ENCODE measurements at regions not wholly inside any gene's neighbourhood (a gene's known extent, or its start where the extent isn't known, plus 50 kb on each side); places are given as distances from the start of the nearest gene placed in this dataset.

GRCh38 chr1:228869312-228869824 is 134.1 kb downstream of the RHOU start:
- H3K27ac ChIP-seq (ENCODE audit: low read depth, low read length): no peak overlapping the region
- H3K27me3 ChIP-seq (ENCODE audit: control insufficient read depth, insufficient read depth, low read length): no peaks in the 10 kb centered on the region
- H3K4me3 ChIP-seq (ENCODE audit: low read depth, low read length): no peak overlapping the region
- H3K4me1 ChIP-seq (ENCODE audit: control insufficient read depth, insufficient read depth, low read length): peaks cover 13% of the 10 kb centered on the region
- H3K36me3 ChIP-seq (ENCODE audit: control insufficient read depth, insufficient read depth, low read length): no peaks in the 10 kb centered on the region
- no peaks in the 10 kb centered on the region for H3K9me3 ChIP-seq (ENCODE audit: control insufficient read depth, insufficient read depth, low read depth, low read length)
- no peak overlapping the region for H3K9ac ChIP-seq (ENCODE audit: low read length)

DNA sequence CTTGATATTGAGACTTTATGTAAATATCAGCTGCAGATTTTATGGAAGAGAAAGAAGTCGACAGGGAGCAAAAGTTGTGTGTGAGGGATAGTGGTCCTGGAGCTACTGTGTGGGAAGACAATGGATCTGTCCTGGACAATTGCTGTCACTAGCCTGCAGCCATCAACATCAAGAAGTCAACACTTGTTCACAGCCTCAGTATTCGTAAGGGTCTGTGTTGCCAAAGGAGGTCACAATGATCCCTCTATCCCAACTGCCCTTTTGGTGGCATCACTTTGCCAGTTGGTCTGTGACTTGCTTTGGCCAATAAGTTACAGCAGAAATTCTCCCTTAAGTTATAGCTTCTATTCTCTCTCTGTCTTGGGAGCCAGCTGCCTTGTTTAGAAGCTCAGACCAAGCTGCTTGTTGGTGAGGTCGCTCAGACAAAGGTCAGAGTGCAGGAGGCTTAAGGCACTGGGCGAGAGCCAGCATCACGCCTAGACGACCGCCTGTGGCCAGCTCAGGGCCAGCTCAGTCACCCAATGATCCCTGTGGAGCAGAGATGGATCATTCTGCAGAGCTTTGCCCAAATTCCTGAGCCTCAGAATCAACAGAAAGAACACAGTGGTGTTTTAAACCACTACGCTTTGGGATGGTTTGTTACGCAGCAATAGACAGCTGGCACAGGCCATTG is 134.9 kb downstream of the RHOU start:
- H3K4me3 ChIP-seq (ENCODE audit: low read depth, low read length): no peak overlapping the region
- H3K4me1 ChIP-seq (ENCODE audit: control insufficient read depth, insufficient read depth, low read length): peaks cover 10% of the 10 kb centered on the region; the same call in 1 of the 2 replicates
- H3K27ac ChIP-seq (ENCODE audit: low read depth, low read length): no peak overlapping the region
- no peaks in the 10 kb centered on the region for H3K9me3 ChIP-seq (ENCODE audit: control insufficient read depth, insufficient read depth, low read depth, low read length)
- H3K9ac ChIP-seq (ENCODE audit: low read length): no peak overlapping the region
- no peaks in the 10 kb centered on the region for H3K36me3 ChIP-seq (ENCODE audit: control insufficient read depth, insufficient read depth, low read length)
- no peaks in the 10 kb centered on the region for H3K27me3 ChIP-seq (ENCODE audit: control insufficient read depth, insufficient read depth, low read length)

GRCh38 chr1:228871314-228872061 is 136.2 kb downstream of the RHOU start:
- no peak overlapping the region for H3K9ac ChIP-seq (ENCODE audit: low read length)
- H3K36me3 ChIP-seq (ENCODE audit: control insufficient read depth, insufficient read depth, low read length): no peaks in the 10 kb centered on the region
- H3K9me3 ChIP-seq (ENCODE audit: control insufficient read depth, insufficient read depth, low read depth, low read length): no peaks in the 10 kb centered on the region
- no peaks in the 10 kb centered on the region for H3K27me3 ChIP-seq (ENCODE audit: control insufficient read depth, insufficient read depth, low read length)
- H3K4me3 ChIP-seq (ENCODE audit: low read depth, low read length): no peak overlapping the region
- H3K4me1 ChIP-seq (ENCODE audit: control insufficient read depth, insufficient read depth, low read length): peaks cover 6% of the 10 kb centered on the region; the same call in 1 of the 2 replicates
- no peak overlapping the region for H3K27ac ChIP-seq (ENCODE audit: low read depth, low read length)

GRCh38 chr1:228872080-228872479 is 136.8 kb downstream of the RHOU start:
- peaks cover under 1% of the 10 kb centered on the region; the same call in 1 of the 2 replicates for H3K4me1 ChIP-seq (ENCODE audit: control insufficient read depth, insufficient read depth, low read length)
- no peaks in the 10 kb centered on the region for H3K9me3 ChIP-seq (ENCODE audit: control insufficient read depth, insufficient read depth, low read depth, low read length)
- H3K27me3 ChIP-seq (ENCODE audit: control insufficient read depth, insufficient read depth, low read length): no peaks in the 10 kb centered on the region
- no peak overlapping the region for H3K27ac ChIP-seq (ENCODE audit: low read depth, low read length)
- H3K4me3 ChIP-seq (ENCODE audit: low read depth, low read length): no peak overlapping the region
- no peaks in the 10 kb centered on the region for H3K36me3 ChIP-seq (ENCODE audit: control insufficient read depth, insufficient read depth, low read length)
- no peak overlapping the region for H3K9ac ChIP-seq (ENCODE audit: low read length)

GRCh38 chr1:228873709-228874108 is 138.4 kb downstream of the RHOU start:
- no peaks in the 10 kb centered on the region for H3K9me3 ChIP-seq (ENCODE audit: control insufficient read depth, insufficient read depth, low read depth, low read length)
- H3K27ac ChIP-seq (ENCODE audit: low read depth, low read length): no peak overlapping the region
- no peaks in the 10 kb centered on the region for H3K36me3 ChIP-seq (ENCODE audit: control insufficient read depth, insufficient read depth, low read length)
- H3K27me3 ChIP-seq (ENCODE audit: control insufficient read depth, insufficient read depth, low read length): no peaks in the 10 kb centered on the region
- no peak overlapping the region for H3K9ac ChIP-seq (ENCODE audit: low read length)
- no peaks in the 10 kb centered on the region; the same call in 1 of the 2 replicates for H3K4me1 ChIP-seq (ENCODE audit: control insufficient read depth, insufficient read depth, low read length)
- no peak overlapping the region for H3K4me3 ChIP-seq (ENCODE audit: low read depth, low read length)

DNA sequence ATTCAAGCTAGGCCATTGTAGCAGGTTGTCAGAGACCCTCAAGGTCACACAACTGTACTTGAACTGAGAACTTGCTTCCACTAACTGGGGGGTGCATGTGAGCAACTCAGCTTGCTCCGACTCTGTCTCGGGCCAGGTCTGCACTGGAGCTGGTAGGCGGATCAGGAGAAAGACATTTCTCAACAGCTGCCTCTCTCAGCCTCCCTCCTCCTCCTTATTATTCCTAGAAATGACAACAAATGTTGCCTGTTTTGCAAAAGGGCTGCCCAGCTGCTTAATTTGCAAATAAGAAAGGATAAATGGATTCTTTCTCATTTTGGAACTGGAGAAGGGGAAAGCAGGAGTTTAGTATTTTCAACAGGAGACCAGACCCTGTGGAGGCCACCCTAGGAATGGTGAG is 140.5 kb downstream of the RHOU start:
- H3K4me3 ChIP-seq (ENCODE audit: low read depth, low read length): no peak overlapping the region
- no peaks in the 10 kb centered on the region for H3K27me3 ChIP-seq (ENCODE audit: control insufficient read depth, insufficient read depth, low read length)
- no peaks in the 10 kb centered on the region for H3K9me3 ChIP-seq (ENCODE audit: control insufficient read depth, insufficient read depth, low read depth, low read length)
- no peaks in the 10 kb centered on the region for H3K36me3 ChIP-seq (ENCODE audit: control insufficient read depth, insufficient read depth, low read length)
- peaks cover 5% of the 10 kb centered on the region; the same call in 1 of the 2 replicates for H3K4me1 ChIP-seq (ENCODE audit: control insufficient read depth, insufficient read depth, low read length)
- H3K9ac ChIP-seq (ENCODE audit: low read length): no peak overlapping the region
- H3K27ac ChIP-seq (ENCODE audit: low read depth, low read length): no peak overlapping the region

- no peaks in the 10 kb centered on the region for H3K9me3 ChIP-seq (ENCODE audit: control insufficient read depth, insufficient read depth, low read depth, low read length)
- no peak overlapping the region for H3K4me3 ChIP-seq (ENCODE audit: low read depth, low read length)
- peaks cover 5% of the 10 kb centered on the region; the same call in 1 of the 2 replicates for H3K4me1 ChIP-seq (ENCODE audit: control insufficient read depth, insufficient read depth, low read length)
- H3K36me3 ChIP-seq (ENCODE audit: control insufficient read depth, insufficient read depth, low read length): no peaks in the 10 kb centered on the region
- no peak overlapping the region for H3K27ac ChIP-seq (ENCODE audit: low read depth, low read length)
- H3K27me3 ChIP-seq (ENCODE audit: control insufficient read depth, insufficient read depth, low read length): no peaks in the 10 kb centered on the region
- H3K9ac ChIP-seq (ENCODE audit: low read length): no peak overlapping the region
These were observed 140.9 kb downstream of the RHOU start for GRCh38 chr1:228876187-228876586.

DNA sequence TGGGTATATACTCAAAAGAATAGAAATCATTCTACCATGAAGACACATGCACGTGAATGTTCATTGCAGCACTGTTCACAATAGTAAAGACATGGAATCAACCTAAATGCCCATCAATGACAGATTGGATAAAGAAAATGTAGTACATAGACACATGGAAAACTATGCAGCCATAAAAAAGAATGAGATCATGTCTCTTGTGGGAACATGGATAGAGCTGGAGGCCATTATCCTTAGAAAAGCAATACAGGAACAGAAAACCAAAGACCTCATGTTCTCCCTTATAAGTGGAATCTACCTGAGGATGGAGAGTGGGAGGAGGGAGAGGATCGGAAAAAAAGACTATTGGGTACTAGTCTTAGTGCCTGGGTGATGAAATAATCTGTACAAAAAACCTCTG is 143.9 kb downstream of the RHOU start:
- no peaks in the 10 kb centered on the region for H3K27me3 ChIP-seq (ENCODE audit: control insufficient read depth, insufficient read depth, low read length)
- H3K4me1 ChIP-seq (ENCODE audit: control insufficient read depth, insufficient read depth, low read length): peaks cover 21% of the 10 kb centered on the region
- no peak overlapping the region for H3K27ac ChIP-seq (ENCODE audit: low read depth, low read length)
- no peak overlapping the region for H3K4me3 ChIP-seq (ENCODE audit: low read depth, low read length)
- peaks cover 13% of the 10 kb centered on the region for H3K9me3 ChIP-seq (ENCODE audit: control insufficient read depth, insufficient read depth, low read depth, low read length)
- H3K9ac ChIP-seq (ENCODE audit: low read length): no peak overlapping the region
- H3K36me3 ChIP-seq (ENCODE audit: control insufficient read depth, insufficient read depth, low read length): no peaks in the 10 kb centered on the region

- peak overlapping the region; percentile 36 for H3K9ac ChIP-seq (ENCODE audit: low read length)
- peak overlapping the region; percentile 53; the same call in 1 of the 2 replicates for H3K27ac ChIP-seq (ENCODE audit: low read depth, low read length)
- no peaks in the 10 kb centered on the region for H3K27me3 ChIP-seq (ENCODE audit: control insufficient read depth, insufficient read depth, low read length)
- no peak overlapping the region for H3K4me3 ChIP-seq (ENCODE audit: low read depth, low read length)
- peaks cover 17% of the 10 kb centered on the region for H3K9me3 ChIP-seq (ENCODE audit: control insufficient read depth, insufficient read depth, low read depth, low read length)
- H3K36me3 ChIP-seq (ENCODE audit: control insufficient read depth, insufficient read depth, low read length): no peaks in the 10 kb centered on the region
- peaks cover 21% of the 10 kb centered on the region for H3K4me1 ChIP-seq (ENCODE audit: control insufficient read depth, insufficient read depth, low read length)
These were observed 146.9 kb downstream of the RHOU start for GRCh38 chr1:228882041-228882770.

DNA sequence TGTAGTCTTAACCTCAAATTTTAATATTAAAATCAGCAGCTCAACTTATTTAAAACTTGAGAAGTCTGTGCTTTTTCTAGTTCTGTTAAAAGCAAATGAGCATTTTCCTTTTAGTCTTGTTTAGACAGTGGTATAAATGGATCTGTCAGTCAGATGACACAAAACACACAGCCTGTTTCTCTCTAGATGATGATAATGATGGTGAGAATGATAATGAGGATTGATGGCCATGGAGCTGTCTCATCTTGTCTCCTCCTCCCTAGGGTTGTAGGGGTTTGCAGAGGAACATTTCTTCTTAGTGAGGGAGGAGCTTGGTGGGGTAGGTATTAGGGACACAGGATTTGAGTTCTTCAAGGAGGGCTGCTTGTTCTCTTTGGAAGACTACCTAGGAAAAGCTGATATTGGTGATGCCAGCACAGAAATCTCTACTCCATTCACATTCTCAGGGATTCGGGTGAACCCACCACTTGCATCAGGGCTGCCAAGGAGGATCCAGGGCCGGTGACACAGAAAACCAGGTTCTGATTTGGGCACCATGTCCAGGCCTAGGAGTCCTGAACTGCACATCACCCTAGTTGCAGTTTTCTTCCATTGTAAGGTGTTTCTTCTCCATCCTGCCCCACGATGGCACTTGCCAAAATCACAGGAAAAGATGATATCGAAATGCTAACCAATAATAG is 147.6 kb downstream of the RHOU start:
- no peaks in the 10 kb centered on the region for H3K27me3 ChIP-seq (ENCODE audit: control insufficient read depth, insufficient read depth, low read length)
- no peaks in the 10 kb centered on the region for H3K36me3 ChIP-seq (ENCODE audit: control insufficient read depth, insufficient read depth, low read length)
- peak overlapping the region; percentile 53; the same call in 1 of the 2 replicates for H3K27ac ChIP-seq (ENCODE audit: low read depth, low read length)

More for the DNA sequence above, 147.6 kb downstream of the RHOU start:
- H3K4me1 ChIP-seq (ENCODE audit: control insufficient read depth, insufficient read depth, low read length): peaks cover 21% of the 10 kb centered on the region
- no peak overlapping the region for H3K9ac ChIP-seq (ENCODE audit: low read length)
- H3K4me3 ChIP-seq (ENCODE audit: low read depth, low read length): 0 out of 2 replicates have a peak overlapping the region, but pooled peaks have one; percentile 1
- H3K9me3 ChIP-seq (ENCODE audit: control insufficient read depth, insufficient read depth, low read depth, low read length): peaks cover 17% of the 10 kb centered on the region

Data from HUES6 (cell line).